HEK293 (cell line): ENCODE measurements at regions not wholly inside any gene's neighbourhood (a gene's known extent, or its start where the extent isn't known, plus 50 kb on each side); places are given as distances from the start of the nearest gene placed in this dataset.

Experiments
- TSHZ1 ChIP-seq: fragments of 450-650 bp; formaldehyde crosslinking; IDR thresholded peaks from 2 replicates; pipeline ENCODE4 v1.5.1; 2016; ENCODE audit warnings: missing biosample characterization, missing genetic modification characterization, borderline replicate concordance
- YY1 ChIP-seq: fragments of 450-650 bp; formaldehyde crosslinking; IDR thresholded peaks from 2 replicates; pipeline ENCODE4 v1.5.1; 2018; ENCODE audit warnings: missing biosample characterization, missing genetic modification characterization
- ZNF664 ChIP-seq: fragments of 450-650 bp; formaldehyde crosslinking; IDR thresholded peaks from 2 replicates; pipeline ENCODE4 v1.5.1; 2016; ENCODE audit warnings: missing biosample characterization, missing genetic modification characterization
- TF ChIP-seq, protein P1 (sequence below): fragments of 450-650 bp; formaldehyde crosslinking; IDR thresholded peaks from 2 replicates; pipeline ENCODE4 v1.5.1; 2016; ENCODE audit warnings: missing biosample characterization, missing genetic modification characterization

GRCh38 chr20:4493386-4493785, 192.9 kb upstream of the PRNP start:
- TF ChIP-seq, protein P1, sequence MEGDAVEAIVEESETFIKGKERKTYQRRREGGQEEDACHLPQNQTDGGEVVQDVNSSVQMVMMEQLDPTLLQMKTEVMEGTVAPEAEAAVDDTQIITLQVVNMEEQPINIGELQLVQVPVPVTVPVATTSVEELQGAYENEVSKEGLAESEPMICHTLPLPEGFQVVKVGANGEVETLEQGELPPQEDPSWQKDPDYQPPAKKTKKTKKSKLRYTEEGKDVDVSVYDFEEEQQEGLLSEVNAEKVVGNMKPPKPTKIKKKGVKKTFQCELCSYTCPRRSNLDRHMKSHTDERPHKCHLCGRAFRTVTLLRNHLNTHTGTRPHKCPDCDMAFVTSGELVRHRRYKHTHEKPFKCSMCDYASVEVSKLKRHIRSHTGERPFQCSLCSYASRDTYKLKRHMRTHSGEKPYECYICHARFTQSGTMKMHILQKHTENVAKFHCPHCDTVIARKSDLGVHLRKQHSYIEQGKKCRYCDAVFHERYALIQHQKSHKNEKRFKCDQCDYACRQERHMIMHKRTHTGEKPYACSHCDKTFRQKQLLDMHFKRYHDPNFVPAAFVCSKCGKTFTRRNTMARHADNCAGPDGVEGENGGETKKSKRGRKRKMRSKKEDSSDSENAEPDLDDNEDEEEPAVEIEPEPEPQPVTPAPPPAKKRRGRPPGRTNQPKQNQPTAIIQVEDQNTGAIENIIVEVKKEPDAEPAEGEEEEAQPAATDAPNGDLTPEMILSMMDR (tag by site-specific recombination) = no peak
- TF ChIP-seq ZNF664 (no peak), TSHZ1 (no peak), YY1 (tag by site-specific recombination) (no peak)
